A172 (cell line): ENCODE measurements at regions not wholly inside any gene's neighbourhood (a gene's known extent, or its start where the extent isn't known, plus 50 kb on each side); places are given as distances from the start of the nearest gene placed in this dataset.
"Not testable (repeated sequence)": the region's sequence is repeated elsewhere in the genome, so short reads cannot be mapped to it uniquely, and the experiment has no call there.

Source experiments
- DNase-seq: peaks from one replicate; pipeline ENCODE4 v3.0.0-alpha.2; 2015; ENCODE audit warnings: low spot score

DNA sequence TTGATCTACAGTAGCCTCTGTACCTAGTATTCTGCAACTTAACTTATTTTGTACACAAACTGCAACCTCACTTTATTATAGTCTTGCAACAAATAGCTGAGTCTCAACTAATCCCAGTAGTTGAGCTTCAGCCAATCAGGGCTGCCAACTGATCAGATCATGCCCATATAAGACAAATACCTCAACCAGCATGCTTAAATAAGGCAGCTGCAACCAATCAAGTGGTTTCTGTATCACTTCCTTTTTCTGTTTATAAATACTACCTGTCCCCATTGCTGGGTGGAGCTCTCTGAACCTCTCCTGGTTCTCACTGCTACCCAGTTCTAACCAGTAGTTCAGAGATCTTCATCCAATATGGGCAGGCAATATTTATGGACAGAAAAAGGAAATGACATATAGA is 248.5 kb upstream of the FBXO33 start:
- no peak for DNase-seq

DNA sequence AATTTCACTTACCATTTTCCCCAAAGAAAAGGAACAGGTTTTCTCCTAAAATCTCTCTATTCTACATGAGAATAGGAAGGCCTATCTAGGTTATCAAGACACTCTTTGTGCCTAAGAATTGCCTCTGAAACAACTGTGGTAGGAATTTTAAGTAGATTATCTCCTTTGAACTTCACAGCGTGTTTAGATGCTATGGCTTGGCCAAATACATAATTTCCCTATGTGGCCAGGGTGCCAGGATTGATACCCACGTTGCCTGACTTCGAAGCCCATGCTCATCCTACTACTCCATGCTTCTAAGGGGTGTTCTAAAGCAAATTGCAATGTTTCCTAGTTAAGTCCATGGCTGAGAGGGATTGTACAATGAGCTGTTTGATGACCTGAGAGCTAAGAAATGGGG is 241.5 kb upstream of the FBXO33 start:
- no peak for DNase-seq

DNA sequence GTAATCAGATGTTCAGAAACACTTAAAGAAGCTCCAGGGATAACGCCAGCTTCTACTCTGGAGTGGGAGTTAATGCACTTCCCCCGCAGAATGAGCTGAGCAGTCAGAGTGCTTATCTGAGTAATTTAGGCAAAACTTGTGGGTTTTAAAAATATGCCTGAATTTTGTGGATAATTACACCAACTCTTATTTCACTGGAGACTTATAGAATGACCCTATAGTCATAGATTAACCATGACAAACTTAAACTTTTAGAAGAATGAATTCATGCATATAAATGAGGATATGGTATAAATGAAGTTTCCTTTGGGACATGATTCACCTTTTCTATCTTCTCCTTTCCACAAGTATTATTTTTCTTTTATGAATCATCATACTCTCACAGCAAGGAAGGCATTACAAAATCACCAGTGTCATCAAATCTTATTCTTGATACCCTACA is 241.1 kb upstream of the FBXO33 start:
- DNase-seq: peak; percentile 18

DNA sequence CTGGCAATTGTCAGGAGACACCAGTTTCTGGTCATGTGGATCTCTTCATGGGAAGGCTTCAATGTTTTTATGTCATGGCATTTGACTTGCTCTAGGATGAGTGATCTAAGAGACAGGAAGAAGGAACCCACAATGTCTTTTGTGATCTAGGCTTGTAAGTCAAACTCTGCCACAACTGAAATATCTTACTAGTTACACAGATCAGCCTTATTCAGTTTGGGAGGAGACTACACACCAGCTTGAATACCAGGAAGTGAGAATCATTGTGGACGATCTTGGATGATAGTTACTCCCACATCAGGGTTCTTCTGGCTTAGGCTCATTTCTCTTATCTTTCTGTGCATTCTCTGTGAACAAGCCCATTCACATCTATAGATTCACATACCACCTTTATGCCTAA is 236.2 kb upstream of the FBXO33 start:
- DNase-seq: no peak

DNA sequence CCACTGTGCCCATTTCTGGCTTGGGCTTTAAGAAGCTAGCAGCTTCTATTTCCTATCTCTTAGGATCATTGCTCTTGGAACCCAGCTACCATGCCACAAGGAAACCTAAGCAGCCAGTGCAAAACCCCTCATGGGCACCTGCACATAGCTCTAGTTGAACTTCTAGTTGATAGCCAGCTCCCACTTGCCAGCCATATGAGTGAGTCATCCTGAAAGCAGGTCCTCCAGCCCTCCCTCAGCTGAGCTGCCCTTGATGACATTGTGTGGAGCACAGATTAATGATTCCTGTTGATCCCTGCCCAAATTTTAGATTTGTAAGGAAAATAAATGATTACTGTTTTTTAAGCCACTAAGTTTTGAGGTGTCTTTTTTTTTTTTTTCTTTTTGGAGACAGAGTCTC is 234.2 kb upstream of the FBXO33 start:
- peak; percentile 30 for DNase-seq

DNA sequence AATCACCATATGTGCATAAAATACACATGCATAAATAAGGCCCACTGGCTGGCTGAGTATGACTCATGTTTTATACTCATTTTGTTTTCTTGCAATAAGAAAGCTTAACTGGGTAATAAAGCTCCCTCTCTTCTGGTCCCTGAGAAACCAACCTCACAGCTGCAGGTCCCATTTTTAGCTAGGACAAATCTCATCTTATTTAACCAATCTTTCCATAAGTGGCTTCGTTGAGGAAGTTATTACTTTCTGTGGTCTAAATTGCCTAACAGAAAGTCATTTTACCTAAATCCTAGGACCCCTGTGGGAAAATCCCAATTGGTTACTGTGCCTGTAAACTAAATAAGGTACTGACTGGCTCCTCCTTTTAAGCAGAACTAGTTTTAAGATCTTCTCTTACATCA is 232.8 kb upstream of the FBXO33 start:
- DNase-seq: peak; percentile 16

DNA sequence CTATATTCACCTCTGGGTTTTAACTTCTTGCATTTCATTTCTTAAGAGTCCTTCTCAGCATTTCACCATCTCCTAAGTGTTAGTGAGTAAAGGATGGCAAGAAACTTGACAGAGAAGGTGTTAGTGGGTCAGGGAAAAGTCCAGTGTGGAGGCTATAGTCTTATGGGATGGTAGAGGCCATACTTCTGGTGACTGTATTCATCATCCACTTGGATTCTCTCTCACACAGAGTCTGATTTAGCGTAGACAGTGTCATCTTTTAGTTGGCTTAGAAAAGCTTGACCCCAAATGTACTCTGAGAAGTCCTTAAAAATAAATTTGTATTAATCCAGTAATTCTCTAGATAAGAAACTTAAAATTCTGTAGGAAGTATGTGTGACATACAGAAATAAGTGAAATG is 232.4 kb upstream of the FBXO33 start:
- DNase-seq: no peak

DNA sequence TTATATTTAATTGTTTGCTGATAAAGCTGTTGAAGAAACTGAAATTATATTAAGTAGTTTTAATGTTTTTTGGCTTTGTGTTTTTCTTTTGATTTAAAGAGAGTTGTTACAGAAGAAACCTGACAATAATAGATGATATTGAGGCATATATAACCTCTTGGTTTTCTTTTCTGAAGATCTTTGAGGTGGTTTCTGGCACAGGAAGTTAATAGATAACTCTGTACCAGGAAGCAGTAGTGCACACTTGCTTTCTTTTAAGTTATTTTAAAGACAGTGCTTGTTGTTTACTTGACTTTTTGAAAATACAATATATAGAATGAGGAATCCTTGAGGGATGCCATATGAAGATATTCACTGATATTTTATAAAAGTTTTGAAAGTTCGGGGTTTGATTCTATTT is 209.0 kb upstream of the FBXO33 start:
- DNase-seq: no peak

DNA sequence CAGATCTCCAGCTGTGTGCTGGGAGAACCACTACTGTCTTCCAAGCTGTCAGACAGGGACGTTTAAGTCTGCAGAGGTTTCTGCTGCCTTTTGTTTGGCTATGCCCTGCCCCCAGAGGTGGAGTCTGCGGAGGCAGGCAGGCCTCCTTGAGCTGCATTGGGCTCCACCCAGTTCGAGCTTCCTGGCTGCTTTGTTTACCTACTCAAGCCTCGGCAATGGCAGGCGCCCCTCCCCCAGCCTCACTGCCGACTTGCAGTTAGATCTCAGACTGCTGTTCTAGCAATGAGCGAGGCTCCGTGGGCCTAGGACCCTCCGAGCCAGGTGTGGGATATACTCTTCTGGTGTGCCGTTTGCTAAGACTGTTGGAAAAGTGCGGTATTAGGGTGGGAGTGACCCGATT is 206.8 kb upstream of the FBXO33 start:
- DNase-seq: not testable (repeated sequence)

DNA sequence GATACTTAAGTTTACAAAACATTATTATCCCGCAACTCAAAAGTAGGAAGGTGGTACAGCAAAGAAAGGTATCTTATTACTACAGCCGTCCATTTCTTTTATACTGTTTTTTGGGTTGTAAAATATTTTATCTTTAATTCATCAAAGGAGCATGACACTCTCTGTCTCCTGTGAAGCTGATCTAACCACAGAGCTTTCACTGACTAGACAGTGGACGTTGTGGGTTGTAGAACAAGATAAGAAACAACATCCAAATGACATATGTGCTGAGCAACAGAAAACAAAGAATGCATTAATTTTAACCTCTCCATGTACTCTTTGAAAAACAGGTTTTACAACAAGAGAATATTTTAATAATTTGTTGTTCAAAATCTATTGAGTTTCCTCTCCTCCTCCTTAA is 195.9 kb upstream of the FBXO33 start:
- DNase-seq: no peak

DNA sequence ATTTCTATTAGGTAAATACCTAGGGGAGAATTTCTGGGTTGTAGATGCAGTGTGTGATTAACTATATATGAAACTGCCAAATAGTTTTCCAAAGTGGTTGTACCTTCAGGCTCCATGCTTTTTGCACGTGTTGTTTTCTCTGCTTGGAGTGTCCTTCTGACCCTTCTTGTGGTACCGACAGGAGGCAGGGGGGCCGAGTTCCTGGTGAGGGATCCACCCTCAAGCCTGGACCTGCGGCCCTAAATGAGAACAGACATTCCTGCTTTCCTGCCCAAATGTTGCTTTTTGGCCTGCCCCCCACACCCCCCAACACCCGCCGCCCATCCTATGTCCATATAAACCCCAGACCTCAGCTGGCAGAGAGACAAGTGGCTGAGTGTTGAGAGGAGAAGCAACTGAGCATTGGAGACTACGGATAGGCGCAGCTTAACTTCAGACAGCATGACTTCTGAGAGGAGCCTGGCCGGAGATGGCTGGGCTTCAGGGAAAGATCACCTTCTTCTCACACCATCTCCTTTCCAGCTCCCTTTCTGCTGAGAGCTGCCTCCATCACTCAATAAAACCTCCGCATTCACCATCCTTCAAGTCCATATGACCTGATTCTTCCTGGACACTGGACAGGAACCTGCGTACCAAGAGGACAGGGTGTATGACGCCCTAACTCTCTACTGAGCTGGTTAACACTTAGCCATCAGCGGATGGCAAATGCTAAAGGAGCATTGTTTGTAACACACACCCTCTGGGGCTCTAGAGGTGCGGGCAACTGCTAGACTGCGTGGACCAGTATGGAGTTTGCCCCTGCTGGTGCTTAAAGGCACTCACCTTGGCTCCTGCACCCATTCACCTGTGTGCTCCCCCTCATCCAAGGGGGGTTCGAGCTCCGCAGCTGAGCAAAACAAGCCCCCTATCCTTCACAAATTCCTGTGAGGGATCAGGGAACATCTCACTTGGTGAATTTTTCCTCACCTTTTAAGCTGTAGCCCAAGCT is 194.7 kb upstream of the FBXO33 start:
- no peak for DNase-seq

DNA sequence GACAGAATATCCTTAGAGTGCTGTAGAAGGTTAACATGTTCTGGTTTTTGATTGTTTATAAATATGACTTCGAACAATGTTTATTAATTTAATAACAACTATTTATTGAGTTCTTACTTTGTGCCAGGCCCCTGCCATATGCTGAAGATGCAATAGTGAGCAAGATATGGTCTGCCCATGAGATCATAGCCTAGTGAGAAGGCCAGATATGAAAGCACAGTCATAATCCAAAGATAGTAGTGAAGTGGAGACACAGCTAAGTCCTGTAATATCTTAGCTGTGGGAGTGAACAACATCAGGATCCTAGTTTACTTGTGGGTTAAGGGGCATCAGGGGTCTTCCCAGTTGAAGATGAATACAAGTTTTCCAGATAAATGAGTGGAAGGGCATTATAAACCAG is 189.4 kb upstream of the FBXO33 start:
- no peak for DNase-seq

DNA sequence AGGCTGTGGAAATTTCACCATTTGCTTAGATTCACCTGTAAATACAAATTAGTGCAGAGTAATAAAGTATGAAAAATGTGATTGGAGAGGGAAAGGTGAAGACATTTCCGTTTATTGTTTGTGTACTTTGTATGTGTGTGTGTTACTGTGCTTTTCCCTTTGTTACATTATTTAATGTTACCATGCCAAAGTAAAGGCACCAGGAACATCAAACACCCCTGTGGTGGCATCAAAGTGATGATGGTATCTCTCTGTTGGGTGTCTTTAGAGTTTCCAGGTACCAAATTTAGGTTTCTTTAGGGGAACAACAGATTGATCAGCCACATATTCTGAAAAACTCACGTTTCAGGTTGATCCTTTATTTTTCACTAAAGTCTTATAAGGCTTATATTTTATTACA is 189.0 kb upstream of the FBXO33 start:
- no peak for DNase-seq

DNA sequence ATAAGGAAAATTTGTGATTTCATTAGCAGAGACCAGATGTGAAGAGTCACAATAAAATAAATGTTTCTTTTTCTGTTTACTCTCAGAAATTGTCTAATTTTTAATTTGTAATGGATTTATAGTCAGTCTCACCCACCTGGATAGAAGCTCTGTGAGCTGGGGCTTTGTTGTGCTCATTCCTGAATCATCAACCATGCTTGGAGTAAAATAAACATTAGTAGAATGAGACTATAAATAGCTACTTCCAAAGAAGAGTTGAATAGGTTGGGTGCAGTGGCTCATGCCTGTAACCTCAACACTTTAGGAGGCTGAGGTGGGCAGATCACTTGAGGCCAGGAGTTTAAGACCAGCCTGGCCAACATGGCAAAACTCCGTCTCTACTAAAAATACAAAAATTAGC is 185.3 kb upstream of the FBXO33 start:
- DNase-seq: peak; percentile 4

DNA sequence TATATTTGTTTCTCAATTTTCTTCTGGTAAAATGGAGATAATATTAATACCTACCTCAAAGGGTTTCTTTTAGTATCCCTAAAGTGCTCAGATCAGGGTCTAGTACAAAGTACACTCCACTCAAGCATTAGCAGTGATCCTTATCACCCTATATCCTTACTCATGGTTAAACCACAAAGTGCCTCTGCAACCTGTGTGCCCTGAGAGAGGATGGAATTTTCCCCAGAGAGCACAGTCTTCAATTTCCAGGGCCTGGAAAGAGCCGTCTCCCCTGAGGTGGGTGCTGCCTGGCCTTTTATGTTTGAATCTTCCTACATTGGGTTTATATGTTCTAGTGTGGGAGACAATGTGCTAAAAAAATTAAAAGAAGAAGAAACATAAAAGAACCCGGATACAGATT is 183.1 kb upstream of the FBXO33 start:
- DNase-seq: no peak

DNA sequence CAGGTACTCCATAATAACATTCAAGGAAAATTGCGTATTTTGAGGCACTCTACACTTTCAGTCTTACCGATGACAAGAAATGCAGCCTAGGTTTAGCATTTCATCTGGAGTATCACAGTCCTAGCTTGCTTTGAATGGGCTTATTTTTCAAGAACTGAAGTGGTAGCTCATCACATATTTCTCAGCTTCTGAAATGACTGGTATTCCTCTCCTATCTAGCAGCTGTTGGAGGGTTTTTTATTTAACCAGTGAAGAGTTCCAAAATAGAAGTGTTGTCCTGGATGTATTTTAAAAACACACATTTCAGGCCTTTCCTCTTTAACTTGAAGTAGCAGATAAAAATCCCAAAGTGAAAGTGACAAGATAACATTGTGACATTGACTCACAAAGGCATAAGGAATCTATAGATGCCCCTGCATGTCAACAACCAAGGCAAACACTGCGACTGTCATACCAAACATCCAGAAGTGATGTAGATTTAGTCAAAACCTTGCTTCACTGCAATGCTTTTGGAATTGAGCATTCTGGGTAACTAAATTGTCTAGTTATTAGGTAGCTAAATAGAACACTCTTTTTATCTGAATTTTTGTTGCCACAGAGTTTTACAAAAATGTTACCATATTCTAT is 182.2 kb upstream of the FBXO33 start:
- DNase-seq: no peak

DNA sequence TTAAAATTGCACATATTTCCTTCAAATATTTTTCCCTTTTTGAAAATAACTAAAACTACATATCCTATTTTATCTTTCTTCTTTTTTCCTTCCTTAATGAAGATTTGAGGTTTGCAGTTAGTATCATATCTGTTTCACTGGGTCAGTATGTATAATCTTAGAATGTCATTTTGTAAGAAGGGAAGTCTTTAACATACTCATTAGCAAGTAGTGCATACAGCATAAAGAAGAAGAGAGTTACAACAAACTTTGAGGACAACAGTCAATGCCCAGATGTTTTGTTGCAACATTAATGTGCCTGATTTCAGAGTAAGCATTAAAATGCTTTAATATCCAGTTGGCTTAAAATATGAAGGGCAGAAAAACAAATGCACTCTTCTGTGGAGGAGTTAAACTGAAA is 176.9 kb upstream of the FBXO33 start:
- no peak for DNase-seq

DNA sequence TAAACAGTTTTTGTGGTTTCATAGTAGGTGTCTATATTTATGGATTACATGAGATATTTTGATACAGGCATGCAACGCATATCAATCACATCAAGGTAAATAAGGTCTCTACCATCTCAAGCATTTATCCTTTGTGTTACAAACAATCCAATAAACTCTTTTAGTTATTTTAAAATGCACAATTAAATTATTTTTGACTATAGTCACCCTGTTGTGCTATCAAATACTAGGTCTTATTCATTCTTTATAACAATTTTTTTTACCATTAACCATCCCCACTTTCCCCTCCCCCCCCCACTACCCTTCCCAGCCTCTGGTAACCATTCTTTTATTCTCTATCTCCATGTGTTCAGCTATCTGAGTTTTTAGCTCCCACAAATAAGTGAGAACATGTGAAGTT is 175.7 kb upstream of the FBXO33 start:
- DNase-seq: no peak

DNA sequence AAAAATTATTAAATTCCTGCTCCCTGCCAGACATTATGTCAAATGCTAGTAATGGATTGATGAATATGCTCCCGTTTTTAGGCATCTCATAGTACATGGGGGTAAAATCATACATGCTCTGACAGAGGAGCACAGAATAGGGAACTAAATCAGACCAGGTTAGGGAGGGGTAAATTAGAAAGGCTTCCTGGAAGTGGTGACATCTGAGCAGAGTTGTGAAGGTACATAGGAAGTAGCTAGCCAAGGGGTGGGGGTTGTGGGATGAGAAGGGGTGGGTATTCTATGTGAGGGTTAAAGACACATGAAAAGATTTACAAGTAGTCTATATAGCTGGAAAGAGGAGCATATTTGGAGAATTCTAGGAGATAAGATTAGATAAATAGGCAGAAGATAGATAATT is 171.7 kb upstream of the FBXO33 start:
- DNase-seq: no peak

DNA sequence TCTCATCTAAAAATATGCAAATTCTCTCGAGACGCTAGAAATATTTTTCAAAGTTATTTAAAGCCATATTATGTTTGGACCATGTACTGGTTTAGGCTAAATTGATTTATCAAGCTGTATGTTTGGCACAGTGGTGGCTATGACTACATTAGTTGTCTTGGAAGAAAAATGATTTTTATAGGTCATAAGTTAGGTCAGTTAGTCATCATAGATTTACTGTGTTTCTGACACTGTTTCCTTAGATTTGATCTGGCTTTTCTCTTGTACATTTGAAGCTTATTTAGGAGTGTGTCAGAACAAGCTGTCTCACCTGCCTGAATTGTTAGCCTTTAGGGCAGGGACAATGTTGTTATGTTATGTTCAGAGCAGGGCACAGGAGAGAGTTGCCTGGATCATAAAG is 161.1 kb upstream of the FBXO33 start:
- no peak for DNase-seq

DNA sequence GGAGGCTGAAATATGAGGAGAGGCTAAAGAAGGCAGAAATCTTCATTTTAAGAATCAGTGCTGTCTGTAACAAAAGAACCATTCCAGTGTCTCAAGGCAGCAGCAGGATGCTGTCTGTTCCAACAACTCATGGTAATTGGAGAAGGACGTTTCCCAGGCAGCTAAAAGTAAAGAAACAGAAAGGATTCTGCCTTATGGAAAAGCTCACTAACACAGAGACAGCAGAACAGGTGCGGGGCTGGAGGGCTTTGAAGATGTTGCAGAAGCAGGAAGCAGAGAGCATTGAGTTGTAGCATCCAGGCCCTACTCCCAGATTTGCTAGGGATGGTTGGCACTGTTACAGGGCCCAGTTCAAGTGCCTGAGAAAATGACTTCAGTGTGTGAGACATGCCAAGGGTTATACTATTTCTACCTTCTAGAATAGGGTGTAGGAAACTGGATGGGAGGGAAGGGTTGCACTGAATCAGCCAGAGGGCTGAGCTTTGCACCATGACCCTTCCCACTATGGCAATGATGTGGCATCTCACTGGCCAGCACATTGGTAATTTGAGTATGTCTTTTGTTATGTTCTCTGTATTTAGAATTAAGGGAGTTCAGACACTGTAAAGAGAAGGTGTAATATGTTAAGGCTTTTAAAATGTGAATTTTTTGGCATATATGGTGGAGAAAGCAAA is 160.0 kb upstream of the FBXO33 start:
- no peak for DNase-seq

DNA sequence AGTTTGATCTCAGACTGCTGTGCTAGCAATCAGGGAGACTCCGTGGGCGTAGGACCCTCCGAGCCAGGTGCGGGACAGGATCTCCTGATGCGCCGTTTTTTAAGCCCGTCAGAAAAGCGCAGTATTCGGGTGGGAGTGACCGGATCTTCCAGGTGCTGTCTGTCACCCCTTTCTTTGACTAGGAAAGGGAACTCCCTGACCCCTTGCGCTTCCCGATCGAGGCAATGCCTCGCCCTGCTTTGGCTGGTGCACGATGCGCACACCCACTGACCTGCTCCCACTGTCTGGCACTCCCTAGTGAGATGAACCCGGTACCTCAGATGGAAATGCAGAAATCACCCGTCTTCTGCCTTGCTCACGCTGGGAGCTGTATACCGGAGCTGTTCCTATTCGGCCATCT is 157.6 kb upstream of the FBXO33 start:
- peak; percentile 6 for DNase-seq
